ENCODE measurements at regions not wholly inside any gene's neighbourhood (a gene's known extent, or its start where the extent isn't known, plus 50 kb on each side); places are given as distances from the start of the nearest gene placed in this dataset.

DNA sequence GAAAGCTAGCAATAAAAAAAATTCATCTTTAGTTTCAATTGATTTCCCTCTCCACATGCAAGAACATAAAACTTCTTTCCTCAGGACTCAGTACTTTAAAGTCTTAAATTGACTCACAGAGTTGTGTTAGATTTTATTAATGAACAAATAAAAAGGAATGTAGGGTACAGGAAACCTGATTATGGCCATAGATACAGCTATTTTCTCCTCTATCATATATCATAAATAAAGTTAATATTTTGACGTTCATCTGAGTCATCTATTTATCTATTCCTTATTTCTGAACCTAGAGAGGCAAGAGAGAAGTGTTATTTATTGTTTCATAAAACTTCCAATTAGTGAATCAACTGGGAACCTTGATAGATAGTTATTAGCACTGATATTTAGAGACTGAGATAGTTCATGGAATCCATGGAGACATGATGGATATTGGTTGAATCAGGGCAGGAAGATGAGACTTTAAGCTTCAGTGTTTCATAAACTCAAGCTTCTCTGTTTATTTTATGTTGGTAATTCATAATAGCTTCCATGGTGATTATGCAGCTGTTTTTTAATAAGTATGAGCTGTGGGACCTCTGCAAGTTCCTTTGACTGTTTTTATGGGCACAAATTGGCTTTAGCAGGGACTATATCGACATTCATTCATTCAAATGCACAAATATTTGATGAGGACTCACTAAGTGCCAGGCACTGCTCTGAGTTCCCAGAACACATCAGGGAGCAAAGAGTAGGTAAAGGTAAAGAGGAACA is 143.5 kb upstream of the TGFBR2 start:
- no peaks in the 10 kb centered on the region for H3K4me1 ChIP-seq (ENCODE audit: control insufficient read depth in 1 of 2, insufficient read depth in 2 of 2, low read length in 2 of 2)
- ATAC-seq (ENCODE audit: low FRiP score) (no peak), DNase-seq (no peak)
- H3K36me3 ChIP-seq (ENCODE audit: control insufficient read depth in 1 of 2, insufficient read depth in 2 of 2, low read length in 1 of 2) = no peaks in the 10 kb centered on the region
- no peaks in the 10 kb centered on the region for H3K9me3 ChIP-seq (ENCODE audit: control insufficient read depth, low read length)
- 77 to 78% methylated on average over 2 of the region's 2 CpGs for WGBS, 2 donors
- intact Hi-C loops (cut with DNase I) = no loop called here
- H3K27me3 ChIP-seq (ENCODE audit: control insufficient read depth in 1 of 2, insufficient read depth in 2 of 2, low read length in 1 of 2) = no peaks in the 10 kb centered on the region
- no peak overlapping the region for H3K27ac ChIP-seq (ENCODE audit: low read depth in 1 of 2, low read length in 2 of 2)
- no peak overlapping the region for H3K4me3 ChIP-seq (ENCODE audit: low read length in 2 of 2)

DNA sequence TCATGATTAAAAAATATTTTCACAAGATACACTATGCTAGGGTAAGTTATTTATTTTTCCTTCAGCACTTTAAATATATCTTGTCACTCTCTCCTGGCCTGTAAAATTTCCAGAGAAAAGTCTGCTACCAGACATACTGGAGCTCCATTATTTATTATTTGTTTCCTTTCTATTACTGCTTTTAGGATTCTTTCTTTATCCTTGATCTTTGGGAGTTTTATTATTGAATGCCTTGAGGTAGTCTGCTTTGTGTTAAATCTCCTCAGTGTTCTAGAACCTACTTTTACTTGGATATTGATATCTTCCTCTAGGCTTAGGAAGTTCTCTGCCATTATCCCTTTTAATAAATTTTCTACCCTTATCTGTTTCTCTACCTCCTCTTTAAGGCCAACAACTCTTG is 142.0 kb upstream of the TGFBR2 start:
- ATAC-seq (ENCODE audit: low FRiP score) (no peak), DNase-seq (no peak)
- Histone ChIP-seq H3K4me3 (ENCODE audit: low read length in 2 of 2) (no peak overlapping the region), H3K27ac (ENCODE audit: low read depth in 1 of 2, low read length in 2 of 2) (no peak overlapping the region), H3K9me3 (ENCODE audit: control insufficient read depth, low read length) (no peaks in the 10 kb centered on the region), H3K27me3 (ENCODE audit: control insufficient read depth in 1 of 2, insufficient read depth in 2 of 2, low read length in 1 of 2) (no peaks in the 10 kb centered on the region), H3K4me1 (ENCODE audit: control insufficient read depth in 1 of 2, insufficient read depth in 2 of 2, low read length in 2 of 2) (no peaks in the 10 kb centered on the region), H3K36me3 (ENCODE audit: control insufficient read depth in 1 of 2, insufficient read depth in 2 of 2, low read length in 1 of 2) (no peaks in the 10 kb centered on the region)
- intact Hi-C loops (cut with DNase I) = no loop called here

DNA sequence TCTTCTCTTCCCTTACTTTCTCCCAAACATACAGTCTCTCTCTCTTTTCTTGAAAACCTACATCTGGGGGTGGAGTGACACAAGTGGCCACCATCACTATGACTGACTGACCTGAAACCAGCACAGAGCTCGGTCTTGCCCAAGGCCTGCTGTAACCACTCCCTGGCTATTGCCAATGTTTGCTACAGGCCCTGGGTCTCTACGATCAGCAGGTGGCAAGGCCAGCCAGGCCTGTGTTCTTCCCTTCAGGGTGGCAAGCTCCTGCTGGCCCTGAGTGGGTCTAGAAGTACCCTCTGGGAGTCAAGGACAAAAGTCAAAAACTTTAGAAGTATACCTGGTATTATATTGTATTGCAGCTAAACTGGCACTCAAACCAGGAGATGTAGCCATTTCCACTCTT is 140.9 kb upstream of the TGFBR2 start:
- H3K4me1 ChIP-seq (ENCODE audit: control insufficient read depth in 1 of 2, insufficient read depth in 2 of 2, low read length in 2 of 2) = no peaks in the 10 kb centered on the region
- H3K36me3 ChIP-seq (ENCODE audit: control insufficient read depth in 1 of 2, insufficient read depth in 2 of 2, low read length in 1 of 2) = no peaks in the 10 kb centered on the region
- no peak for DNase-seq
- no peaks in the 10 kb centered on the region for H3K27me3 ChIP-seq (ENCODE audit: control insufficient read depth in 1 of 2, insufficient read depth in 2 of 2, low read length in 1 of 2)
- ATAC-seq (ENCODE audit: low FRiP score) = no peak
- intact Hi-C loops (cut with DNase I) = no loop called here
- no peaks in the 10 kb centered on the region for H3K9me3 ChIP-seq (ENCODE audit: control insufficient read depth, low read length)
- 97 to 100% methylated on average over 2 of the region's 2 CpGs for WGBS, 2 donors
- no peak overlapping the region for H3K4me3 ChIP-seq (ENCODE audit: low read length in 2 of 2)
- no peak overlapping the region for H3K27ac ChIP-seq (ENCODE audit: low read depth in 1 of 2, low read length in 2 of 2)

DNA sequence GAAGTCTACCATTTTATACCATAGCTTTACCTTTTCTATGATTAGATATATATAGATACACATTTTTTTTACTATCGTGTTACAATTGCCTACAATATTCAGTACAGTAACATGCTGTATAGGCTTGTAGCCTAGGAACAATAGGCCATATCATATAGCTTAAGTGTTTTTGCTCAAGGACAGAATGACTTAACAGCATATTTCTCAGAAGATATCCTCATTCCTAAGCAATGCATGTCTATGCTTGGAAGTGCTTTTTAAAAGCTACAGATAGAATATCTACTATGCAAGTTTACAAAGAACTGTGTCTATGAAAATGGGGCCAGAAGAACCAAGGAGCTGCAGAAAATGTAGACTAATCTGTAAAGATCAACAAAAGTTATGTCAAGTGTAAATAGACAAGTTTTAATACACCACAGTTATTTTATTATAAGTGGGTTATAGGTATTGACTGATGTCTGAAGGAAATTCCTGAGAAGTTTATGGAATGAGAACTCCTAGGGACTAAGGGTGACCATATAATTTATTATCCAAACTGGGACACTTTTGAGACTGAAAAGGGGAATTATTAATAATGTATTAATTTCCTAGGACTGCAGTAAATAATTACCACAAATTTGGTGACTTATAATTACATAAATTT is 138.7 kb upstream of the TGFBR2 start:
- no peaks in the 10 kb centered on the region for H3K27me3 ChIP-seq (ENCODE audit: control insufficient read depth in 1 of 2, insufficient read depth in 2 of 2, low read length in 1 of 2)
- peaks cover 0 to 3% of the 10 kb centered on the region in 2 donors for H3K4me1 ChIP-seq (ENCODE audit: control insufficient read depth in 1 of 2, insufficient read depth in 2 of 2, low read length in 2 of 2)
- DNase-seq (no peak), ATAC-seq (ENCODE audit: low FRiP score) (no peak)
- intact Hi-C loops (cut with DNase I) = no loop called here
- no peak overlapping the region for H3K4me3 ChIP-seq (ENCODE audit: low read length in 2 of 2)
- no peak overlapping the region for H3K27ac ChIP-seq (ENCODE audit: low read depth in 1 of 2, low read length in 2 of 2)
- H3K9me3 ChIP-seq (ENCODE audit: control insufficient read depth, low read length) = no peaks in the 10 kb centered on the region
- WGBS, 2 donors = 84 to 88% methylated on average over 1 of the region's 1 CpG
- no peaks in the 10 kb centered on the region for H3K36me3 ChIP-seq (ENCODE audit: control insufficient read depth in 1 of 2, insufficient read depth in 2 of 2, low read length in 1 of 2)

DNA sequence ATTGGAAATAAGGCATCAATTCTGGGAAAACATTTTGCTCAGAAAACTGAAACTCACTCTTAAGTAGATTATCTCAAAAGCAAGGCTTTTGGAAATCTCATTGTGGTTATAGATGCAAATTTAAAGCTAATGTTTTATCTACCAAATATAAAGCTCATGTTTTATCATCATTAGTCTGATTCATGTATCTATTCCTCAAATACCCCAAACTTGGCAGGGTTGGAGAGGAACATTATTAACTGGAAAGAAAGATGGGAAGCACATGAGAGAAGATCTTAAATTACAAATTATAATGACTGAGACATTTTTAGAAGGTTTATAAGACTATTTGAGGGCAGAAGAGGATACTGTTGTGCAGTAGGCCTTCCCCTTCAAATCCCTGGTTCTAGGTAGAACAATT is 137.3 kb upstream of the TGFBR2 start:
- intact Hi-C loops (cut with DNase I) = no loop called here
- ATAC-seq (ENCODE audit: low FRiP score) = no peak
- Histone ChIP-seq H3K4me3 (ENCODE audit: low read length in 2 of 2) (no peak overlapping the region), H3K27me3 (ENCODE audit: control insufficient read depth in 1 of 2, insufficient read depth in 2 of 2, low read length in 1 of 2) (no peaks in the 10 kb centered on the region), H3K4me1 (ENCODE audit: control insufficient read depth in 1 of 2, insufficient read depth in 2 of 2, low read length in 2 of 2) (peaks cover 0 to 3% of the 10 kb centered on the region in 2 donors), H3K9me3 (ENCODE audit: control insufficient read depth, low read length) (no peaks in the 10 kb centered on the region), H3K27ac (ENCODE audit: low read depth in 1 of 2, low read length in 2 of 2) (no peak overlapping the region), H3K36me3 (ENCODE audit: control insufficient read depth in 1 of 2, insufficient read depth in 2 of 2, low read length in 1 of 2) (no peaks in the 10 kb centered on the region)
- DNase-seq = no peak

DNA sequence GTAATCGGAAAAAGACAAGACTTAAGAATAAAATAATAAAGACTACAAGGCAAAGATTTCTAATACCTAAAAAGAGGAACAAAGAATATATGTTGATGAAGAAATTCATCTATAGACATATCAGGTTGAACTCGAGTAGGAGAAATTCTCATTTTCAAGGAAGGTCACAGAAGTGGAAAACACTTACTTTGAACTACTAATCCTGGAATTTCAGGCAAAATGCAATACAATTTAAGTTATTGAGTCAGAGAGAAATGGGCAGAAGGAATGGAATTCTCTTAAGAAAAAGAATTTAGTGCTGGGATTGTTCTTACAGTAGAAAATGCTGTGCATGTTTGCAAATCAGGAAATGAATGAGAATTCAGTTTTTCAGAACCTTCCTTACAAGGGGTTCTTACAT is 135.9 kb upstream of the TGFBR2 start:
- intact Hi-C loops (cut with DNase I) = no loop called here
- Histone ChIP-seq H3K4me1 (ENCODE audit: control insufficient read depth in 1 of 2, insufficient read depth in 2 of 2, low read length in 2 of 2) (peaks cover 0 to 3% of the 10 kb centered on the region in 2 donors), H3K4me3 (ENCODE audit: low read length in 2 of 2) (no peak overlapping the region), H3K9me3 (ENCODE audit: control insufficient read depth, low read length) (no peaks in the 10 kb centered on the region), H3K27ac (ENCODE audit: low read depth in 1 of 2, low read length in 2 of 2) (no peak overlapping the region), H3K36me3 (ENCODE audit: control insufficient read depth in 1 of 2, insufficient read depth in 2 of 2, low read length in 1 of 2) (no peaks in the 10 kb centered on the region), H3K27me3 (ENCODE audit: control insufficient read depth in 1 of 2, insufficient read depth in 2 of 2, low read length in 1 of 2) (no peaks in the 10 kb centered on the region)
- 89 to 92% methylated on average over 2 of the region's 2 CpGs for WGBS, 2 donors
- ATAC-seq (ENCODE audit: low FRiP score) = no peak
- no peak for DNase-seq

DNA sequence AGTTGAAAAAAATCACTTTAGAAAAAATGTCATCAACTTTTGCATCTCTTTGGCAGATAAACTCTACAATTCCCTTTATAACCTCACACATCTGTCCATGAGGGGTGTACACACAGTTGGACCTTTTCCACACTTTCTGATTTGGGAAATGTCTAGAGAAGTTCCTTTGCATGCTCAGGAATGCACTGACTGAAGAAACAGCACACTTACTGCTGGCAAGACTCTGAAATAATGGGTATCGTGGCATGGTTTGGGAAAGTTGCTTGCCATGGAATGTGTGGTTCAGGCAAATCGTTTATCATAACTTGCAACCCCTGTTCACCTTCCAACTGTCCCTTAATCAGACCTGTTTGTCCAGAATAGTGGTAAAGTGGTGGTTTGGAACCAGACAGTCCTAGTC is 135.3 kb upstream of the TGFBR2 start:
- intact Hi-C loops (cut with DNase I) = no loop called here
- no peak for DNase-seq
- no peak overlapping the region for H3K27ac ChIP-seq (ENCODE audit: low read depth in 1 of 2, low read length in 2 of 2)
- H3K27me3 ChIP-seq (ENCODE audit: control insufficient read depth in 1 of 2, insufficient read depth in 2 of 2, low read length in 1 of 2) = no peaks in the 10 kb centered on the region
- H3K4me3 ChIP-seq (ENCODE audit: low read length in 2 of 2) = no peak overlapping the region
- no peaks in the 10 kb centered on the region for H3K9me3 ChIP-seq (ENCODE audit: control insufficient read depth, low read length)
- no peaks in the 10 kb centered on the region for H3K36me3 ChIP-seq (ENCODE audit: control insufficient read depth in 1 of 2, insufficient read depth in 2 of 2, low read length in 1 of 2)
- no peak for ATAC-seq (ENCODE audit: low FRiP score)
- WGBS, 2 donors = 0 to 10% methylated on average over 2 of the region's 2 CpGs
- peaks cover 0 to 3% of the 10 kb centered on the region in 2 donors for H3K4me1 ChIP-seq (ENCODE audit: control insufficient read depth in 1 of 2, insufficient read depth in 2 of 2, low read length in 2 of 2)

DNA sequence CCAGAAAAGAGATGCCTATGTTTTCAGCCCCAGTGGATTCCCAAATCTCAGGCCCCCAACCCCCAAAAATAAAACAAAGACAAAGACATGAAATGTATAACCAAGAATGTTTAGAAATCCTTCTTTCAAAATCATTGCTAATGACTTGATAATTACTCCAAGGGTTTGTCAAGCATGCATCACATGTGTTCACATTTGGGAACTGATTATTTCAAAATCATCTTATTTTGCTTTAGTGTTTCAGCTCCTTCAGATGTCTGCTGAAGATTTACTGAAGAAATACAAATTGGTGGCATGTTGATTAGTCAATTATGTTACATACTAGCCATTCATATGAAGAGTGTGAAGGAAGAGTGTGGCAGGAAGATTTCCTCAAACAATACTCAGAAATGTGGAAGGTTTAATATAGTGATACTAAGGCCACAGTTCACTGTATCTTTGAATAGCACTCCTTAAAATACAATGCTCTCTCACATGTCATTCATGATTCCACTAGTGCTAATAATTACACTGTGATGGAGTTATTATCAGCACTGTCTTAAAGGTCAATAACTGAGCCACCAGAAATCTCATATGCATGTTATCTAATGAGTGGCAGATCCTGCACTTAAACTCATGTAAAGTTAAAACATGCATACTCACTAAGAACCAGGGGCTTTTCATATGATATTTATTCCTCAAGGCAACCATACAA is 134.5 kb upstream of the TGFBR2 start:
- no peaks in the 10 kb centered on the region for H3K9me3 ChIP-seq (ENCODE audit: control insufficient read depth, low read length)
- intact Hi-C loops (cut with DNase I) = no loop called here
- H3K4me3 ChIP-seq (ENCODE audit: low read length in 2 of 2) = no peak overlapping the region
- no peak for ATAC-seq (ENCODE audit: low FRiP score)
- peaks cover 0 to 3% of the 10 kb centered on the region in 2 donors for H3K4me1 ChIP-seq (ENCODE audit: control insufficient read depth in 1 of 2, insufficient read depth in 2 of 2, low read length in 2 of 2)
- no peaks in the 10 kb centered on the region for H3K27me3 ChIP-seq (ENCODE audit: control insufficient read depth in 1 of 2, insufficient read depth in 2 of 2, low read length in 1 of 2)
- no peaks in the 10 kb centered on the region for H3K36me3 ChIP-seq (ENCODE audit: control insufficient read depth in 1 of 2, insufficient read depth in 2 of 2, low read length in 1 of 2)
- H3K27ac ChIP-seq (ENCODE audit: low read depth in 1 of 2, low read length in 2 of 2) = no peak overlapping the region
- no peak for DNase-seq

All from aorta (tissue), 5 donors.